ENCODE measurements at regions not wholly inside any gene's neighbourhood (a gene's known extent, or its start where the extent isn't known, plus 50 kb on each side); places are given as distances from the start of the nearest gene placed in this dataset.

DNA sequence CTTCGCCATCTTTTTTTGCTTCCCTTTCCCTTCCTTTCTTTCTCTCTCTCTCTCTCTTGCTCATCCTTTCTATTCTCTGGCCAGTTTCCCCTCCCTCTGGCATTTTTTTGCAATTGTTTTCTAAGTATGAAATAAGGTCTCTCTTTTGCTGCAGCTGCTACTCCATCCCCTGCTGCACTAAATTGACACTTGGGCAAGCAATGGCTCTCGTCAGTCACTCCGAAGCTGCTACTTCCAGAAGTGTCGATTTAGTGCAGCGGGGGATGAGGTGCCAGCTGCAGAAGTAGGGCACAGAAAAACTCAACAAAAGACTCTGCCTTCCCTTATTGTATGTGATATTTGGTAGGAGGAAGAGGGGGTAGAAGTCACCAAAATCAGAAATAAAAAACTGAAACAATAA is 642.3 kb downstream of the RWDD3 start (continued):
- TF ChIP-seq, protein P1, sequence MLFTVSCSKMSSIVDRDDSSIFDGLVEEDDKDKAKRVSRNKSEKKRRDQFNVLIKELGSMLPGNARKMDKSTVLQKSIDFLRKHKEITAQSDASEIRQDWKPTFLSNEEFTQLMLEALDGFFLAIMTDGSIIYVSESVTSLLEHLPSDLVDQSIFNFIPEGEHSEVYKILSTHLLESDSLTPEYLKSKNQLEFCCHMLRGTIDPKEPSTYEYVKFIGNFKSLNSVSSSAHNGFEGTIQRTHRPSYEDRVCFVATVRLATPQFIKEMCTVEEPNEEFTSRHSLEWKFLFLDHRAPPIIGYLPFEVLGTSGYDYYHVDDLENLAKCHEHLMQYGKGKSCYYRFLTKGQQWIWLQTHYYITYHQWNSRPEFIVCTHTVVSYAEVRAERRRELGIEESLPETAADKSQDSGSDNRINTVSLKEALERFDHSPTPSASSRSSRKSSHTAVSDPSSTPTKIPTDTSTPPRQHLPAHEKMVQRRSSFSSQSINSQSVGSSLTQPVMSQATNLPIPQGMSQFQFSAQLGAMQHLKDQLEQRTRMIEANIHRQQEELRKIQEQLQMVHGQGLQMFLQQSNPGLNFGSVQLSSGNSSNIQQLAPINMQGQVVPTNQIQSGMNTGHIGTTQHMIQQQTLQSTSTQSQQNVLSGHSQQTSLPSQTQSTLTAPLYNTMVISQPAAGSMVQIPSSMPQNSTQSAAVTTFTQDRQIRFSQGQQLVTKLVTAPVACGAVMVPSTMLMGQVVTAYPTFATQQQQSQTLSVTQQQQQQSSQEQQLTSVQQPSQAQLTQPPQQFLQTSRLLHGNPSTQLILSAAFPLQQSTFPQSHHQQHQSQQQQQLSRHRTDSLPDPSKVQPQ (CRISPR knock-in tag; IDR thresholded peaks at IDR 0.05; ENCODE audit: borderline replicate concordance): no peak
- TF ChIP-seq, protein P2, sequence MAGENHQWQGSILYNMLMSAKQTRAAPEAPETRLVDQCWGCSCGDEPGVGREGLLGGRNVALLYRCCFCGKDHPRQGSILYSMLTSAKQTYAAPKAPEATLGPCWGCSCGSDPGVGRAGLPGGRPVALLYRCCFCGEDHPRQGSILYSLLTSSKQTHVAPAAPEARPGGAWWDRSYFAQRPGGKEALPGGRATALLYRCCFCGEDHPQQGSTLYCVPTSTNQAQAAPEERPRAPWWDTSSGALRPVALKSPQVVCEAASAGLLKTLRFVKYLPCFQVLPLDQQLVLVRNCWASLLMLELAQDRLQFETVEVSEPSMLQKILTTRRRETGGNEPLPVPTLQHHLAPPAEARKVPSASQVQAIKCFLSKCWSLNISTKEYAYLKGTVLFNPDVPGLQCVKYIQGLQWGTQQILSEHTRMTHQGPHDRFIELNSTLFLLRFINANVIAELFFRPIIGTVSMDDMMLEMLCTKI (IDR thresholded peaks at IDR 0.05; ENCODE audit: partially characterized antibody): no peak
- TF ChIP-seq ZNF121 (CRISPR knock-in tag; conservative IDR thresholded peaks at IDR 0.05) (no peak), ZNF444 (CRISPR knock-in tag; IDR thresholded peaks at IDR 0.05) (no peak), EP400 (IDR thresholded peaks at IDR 0.05) (no peak), CCNT2 (IDR thresholded peaks at IDR 0.05; ENCODE audit: borderline replicate concordance, extremely low read depth, insufficient read length, low read depth, low read length) (no peak), ZNF696 (CRISPR knock-in tag; conservative IDR thresholded peaks at IDR 0.05) (no peak)
- TF ChIP-seq, protein P3, sequence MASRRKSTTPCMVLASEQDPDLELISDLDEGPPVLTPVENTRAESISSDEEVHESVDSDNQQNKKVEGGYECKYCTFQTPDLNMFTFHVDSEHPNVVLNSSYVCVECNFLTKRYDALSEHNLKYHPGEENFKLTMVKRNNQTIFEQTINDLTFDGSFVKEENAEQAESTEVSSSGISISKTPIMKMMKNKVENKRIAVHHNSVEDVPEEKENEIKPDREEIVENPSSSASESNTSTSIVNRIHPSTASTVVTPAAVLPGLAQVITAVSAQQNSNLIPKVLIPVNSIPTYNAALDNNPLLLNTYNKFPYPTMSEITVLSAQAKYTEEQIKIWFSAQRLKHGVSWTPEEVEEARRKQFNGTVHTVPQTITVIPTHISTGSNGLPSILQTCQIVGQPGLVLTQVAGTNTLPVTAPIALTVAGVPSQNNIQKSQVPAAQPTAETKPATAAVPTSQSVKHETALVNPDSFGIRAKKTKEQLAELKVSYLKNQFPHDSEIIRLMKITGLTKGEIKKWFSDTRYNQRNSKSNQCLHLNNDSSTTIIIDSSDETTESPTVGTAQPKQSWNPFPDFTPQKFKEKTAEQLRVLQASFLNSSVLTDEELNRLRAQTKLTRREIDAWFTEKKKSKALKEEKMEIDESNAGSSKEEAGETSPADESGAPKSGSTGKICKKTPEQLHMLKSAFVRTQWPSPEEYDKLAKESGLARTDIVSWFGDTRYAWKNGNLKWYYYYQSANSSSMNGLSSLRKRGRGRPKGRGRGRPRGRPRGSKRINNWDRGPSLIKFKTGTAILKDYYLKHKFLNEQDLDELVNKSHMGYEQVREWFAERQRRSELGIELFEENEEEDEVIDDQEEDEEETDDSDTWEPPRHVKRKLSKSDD (conservative IDR thresholded peaks at IDR 0.05; ENCODE audit: low read length): no peak
